SU-DHL-6 (cell line): ENCODE measurements at regions not wholly inside any gene's neighbourhood (a gene's known extent, or its start where the extent isn't known, plus 50 kb on each side); places are given as distances from the start of the nearest gene placed in this dataset.

ENCODE experiments used
- H2AFZ ChIP-seq: fragments of 200-600 bp; sonication (generic); 2 replicates; pipeline ENCODE4 v1.6.1; 2014; ENCODE audit warnings: low read depth, mild to moderate bottlenecking, moderate library complexity, mixed read lengths, antibody characterized with exemption, low read length; ENCODE audit not compliant: severe bottlenecking
- H3F3A ChIP-seq: fragments of 200-600 bp; shearing (Covaris generic); 2 replicates; pipeline ENCODE4 v1.6.0; 2016; ENCODE audit warnings: antibody characterized with exemption, mild to moderate bottlenecking; ENCODE audit not compliant: insufficient read depth
- H3K27ac ChIP-seq: fragments of 200-600 bp; sonication (generic); 2 replicates; pipeline ENCODE4 v1.5.1; 2016; ENCODE audit warnings: low read depth, mild to moderate bottlenecking, low read length, moderate library complexity, mixed read lengths
- H3K27me3 ChIP-seq: fragments of 200-600 bp; sonication (generic), shearing (Covaris generic); 2 replicates; pipeline ENCODE4 v1.6.0; 2014; ENCODE audit warnings: mild to moderate bottlenecking, low read length
- H3K36me3 ChIP-seq: fragments of 200-600 bp; sonication (generic); 2 replicates; pipeline ENCODE4 v1.6.1; 2014; ENCODE audit warnings: mild to moderate bottlenecking, low read length, mixed read lengths
- H3K4me2 ChIP-seq: fragments of 300-600, 200-600 bp; shearing (Covaris generic), sonication (generic); 2 replicates; pipeline ENCODE4 v1.6.0; 2014; ENCODE audit warnings: low read length, low read depth, mild to moderate bottlenecking; ENCODE audit not compliant: poor library complexity, severe bottlenecking
- H3K4me3 ChIP-seq: fragments of 200-600 bp; sonication (generic); 2 replicates; pipeline ENCODE4 v1.5.1; 2014; ENCODE audit warnings: antibody characterized with exemption, low read length, mild to moderate bottlenecking, mixed read lengths; ENCODE audit not compliant: insufficient read depth, poor library complexity, severe bottlenecking
- H3K79me2 ChIP-seq: fragments of 200-600 bp; sonication (generic); 2 replicates; pipeline ENCODE4 v1.6.1; 2014; ENCODE audit warnings: mild to moderate bottlenecking, low read length, moderate library complexity; ENCODE audit not compliant: insufficient read depth
- H3K9ac ChIP-seq: fragments of 200-600 bp; sonication (generic); 2 replicates; pipeline ENCODE4 v1.7.0; 2014; ENCODE audit warnings: mild to moderate bottlenecking, low read length
- H3K9me2 ChIP-seq: fragments of 200-600 bp; sonication (generic); replicated peaks from 2 replicates; pipeline ENCODE4 v1.6.1; 2014; ENCODE audit warnings: low read length; ENCODE audit not compliant: insufficient read depth
- H3K9me3 ChIP-seq: fragments of 200-600 bp; sonication (generic); 2 replicates; pipeline ENCODE4 v1.6.1; 2014; ENCODE audit warnings: low read length, mixed read lengths; ENCODE audit not compliant: insufficient read depth
- H4K20me1 ChIP-seq: fragments of 200-600 bp; sonication (generic); 2 replicates; pipeline ENCODE4 v1.6.1; 2014; ENCODE audit warnings: low read depth, mild to moderate bottlenecking, antibody characterized with exemption, low read length, moderate library complexity, mixed read lengths
- CTCF ChIP-seq: fragments of 200-600 bp; sonication (generic); IDR thresholded peaks from one replicate; pipeline ENCODE4 v1.5.1; 2017; ENCODE audit warnings: antibody characterized with exemption, mild to moderate bottlenecking, low read length, moderate library complexity; ENCODE audit not compliant: insufficient read depth, poor library complexity, severe bottlenecking
- EZH2phosphoT487 ChIP-seq: fragments of 200-600 bp; sonication (generic), shearing (Covaris generic); conservative IDR thresholded peaks from 2 replicates; pipeline ENCODE4 v1.6.1; 2018; ENCODE audit warnings: mild to moderate bottlenecking, antibody characterized with exemption, low read length, moderate library complexity, mixed read lengths

GRCh38 chr7:18087026-18087686, 59.5 kb upstream of the PRPS1L1 start:
- Histone ChIP-seq H3K36me3 (no peaks in the 10 kb centered on the region), H3K9me3 (no peaks in the 10 kb centered on the region), H3K79me2 (no peaks in the 10 kb centered on the region), H3K27me3 (no peaks in the 10 kb centered on the region), H3K27ac (no peak overlapping the region), H3K4me2 (no peak overlapping the region), H3K9ac (no peak overlapping the region), H4K20me1 (no peaks in the 10 kb centered on the region), H2AFZ (no peak overlapping the region), H3K9me2 (no peaks in the 10 kb centered on the region), H3K4me3 (no peak overlapping the region), H3F3A (no peaks in the 10 kb centered on the region)
- TF ChIP-seq CTCF (no peak), EZH2phosphoT487 (no peak)

GRCh38 chr7:18087687-18088078, 60.0 kb upstream of the PRPS1L1 start:
- no peak for TF ChIP-seq CTCF
- no peak for TF ChIP-seq EZH2phosphoT487
- H3K9me3 ChIP-seq: no peaks in the 10 kb centered on the region
- H4K20me1 ChIP-seq: no peaks in the 10 kb centered on the region
- no peaks in the 10 kb centered on the region for H3K79me2 ChIP-seq
- no peaks in the 10 kb centered on the region; the same call in 1 of the 2 replicates for H3K9me2 ChIP-seq
- H3K36me3 ChIP-seq: no peaks in the 10 kb centered on the region
- H3K27me3 ChIP-seq: no peaks in the 10 kb centered on the region
- no peak overlapping the region for H3K9ac ChIP-seq
- H3K27ac ChIP-seq: no peak overlapping the region
- H2AFZ ChIP-seq: no peak overlapping the region
- H3F3A ChIP-seq: no peaks in the 10 kb centered on the region
- H3K4me3 ChIP-seq: no peak overlapping the region
- no peak overlapping the region for H3K4me2 ChIP-seq

GRCh38 chr7:18096087-18096486, 68.4 kb upstream of the PRPS1L1 start:
- Histone ChIP-seq H4K20me1 (no peaks in the 10 kb centered on the region), H3K79me2 (no peaks in the 10 kb centered on the region), H3K9me3 (no peaks in the 10 kb centered on the region), H3K9me2 (no peaks in the 10 kb centered on the region; the same call in 1 of the 2 replicates), H3K27ac (no peak overlapping the region), H2AFZ (no peak overlapping the region), H3K27me3 (no peaks in the 10 kb centered on the region), H3F3A (no peaks in the 10 kb centered on the region), H3K4me3 (no peak overlapping the region), H3K4me2 (no peak overlapping the region), H3K9ac (no peak overlapping the region), H3K36me3 (no peaks in the 10 kb centered on the region)
- TF ChIP-seq CTCF: no peak

GRCh38 chr7:18102576-18102975, 74.9 kb upstream of the PRPS1L1 start:
- H4K20me1 ChIP-seq: no peaks in the 10 kb centered on the region
- no peak overlapping the region for H3K27ac ChIP-seq
- no peaks in the 10 kb centered on the region for H3K9me2 ChIP-seq
- no peaks in the 10 kb centered on the region for H3K9me3 ChIP-seq
- no peaks in the 10 kb centered on the region for H3K36me3 ChIP-seq
- H3K9ac ChIP-seq: no peak overlapping the region
- no peak overlapping the region for H3K4me3 ChIP-seq
- no peaks in the 10 kb centered on the region for H3F3A ChIP-seq
- no peak overlapping the region for H2AFZ ChIP-seq
- H3K27me3 ChIP-seq: no peaks in the 10 kb centered on the region; the same call in 1 of the 2 replicates
- H3K4me2 ChIP-seq: no peak overlapping the region
- no peaks in the 10 kb centered on the region for H3K79me2 ChIP-seq
- TF ChIP-seq EZH2phosphoT487: no peak
- no peak for TF ChIP-seq CTCF
